ENCODE measurements at regions not wholly inside any gene's neighbourhood (a gene's known extent, or its start where the extent isn't known, plus 50 kb on each side); places are given as distances from the start of the nearest gene placed in this dataset.

DNA sequence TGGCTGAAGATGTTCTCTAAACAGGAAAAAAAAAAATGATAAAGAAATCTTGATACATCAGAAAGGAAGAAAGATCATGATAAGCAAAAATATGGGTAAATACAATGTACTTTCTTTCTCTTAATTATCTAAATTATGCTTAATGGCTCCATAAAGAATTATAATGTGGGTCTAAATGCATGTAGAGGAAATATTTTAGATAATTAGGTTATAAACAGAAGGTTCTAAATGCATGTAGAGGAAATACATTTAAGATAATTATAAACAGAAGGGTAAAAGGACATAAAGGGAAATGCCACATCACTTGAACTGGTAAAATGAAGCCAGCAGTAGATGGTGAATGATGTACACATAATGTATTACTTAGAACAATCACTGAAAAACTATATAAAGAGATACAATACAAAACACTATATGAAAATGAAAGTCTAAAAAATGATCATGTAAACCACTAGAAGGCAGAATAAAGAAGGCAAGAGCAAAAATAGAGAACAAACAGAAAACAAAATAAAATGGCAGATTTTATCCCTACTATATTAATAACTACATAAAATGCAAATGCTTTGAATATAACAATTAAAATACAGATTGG lies 308.4 kb upstream of the CDH2 start:
- TF ChIP-seq, protein P1, sequence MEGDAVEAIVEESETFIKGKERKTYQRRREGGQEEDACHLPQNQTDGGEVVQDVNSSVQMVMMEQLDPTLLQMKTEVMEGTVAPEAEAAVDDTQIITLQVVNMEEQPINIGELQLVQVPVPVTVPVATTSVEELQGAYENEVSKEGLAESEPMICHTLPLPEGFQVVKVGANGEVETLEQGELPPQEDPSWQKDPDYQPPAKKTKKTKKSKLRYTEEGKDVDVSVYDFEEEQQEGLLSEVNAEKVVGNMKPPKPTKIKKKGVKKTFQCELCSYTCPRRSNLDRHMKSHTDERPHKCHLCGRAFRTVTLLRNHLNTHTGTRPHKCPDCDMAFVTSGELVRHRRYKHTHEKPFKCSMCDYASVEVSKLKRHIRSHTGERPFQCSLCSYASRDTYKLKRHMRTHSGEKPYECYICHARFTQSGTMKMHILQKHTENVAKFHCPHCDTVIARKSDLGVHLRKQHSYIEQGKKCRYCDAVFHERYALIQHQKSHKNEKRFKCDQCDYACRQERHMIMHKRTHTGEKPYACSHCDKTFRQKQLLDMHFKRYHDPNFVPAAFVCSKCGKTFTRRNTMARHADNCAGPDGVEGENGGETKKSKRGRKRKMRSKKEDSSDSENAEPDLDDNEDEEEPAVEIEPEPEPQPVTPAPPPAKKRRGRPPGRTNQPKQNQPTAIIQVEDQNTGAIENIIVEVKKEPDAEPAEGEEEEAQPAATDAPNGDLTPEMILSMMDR (IDR thresholded peaks at IDR 0.05), result no peak
- DNase-seq (no peak), ATAC-seq (no peak)
- Histone ChIP-seq H3K9me3 (no peaks in the 10 kb centered on the region), H3K27me3 (ENCODE audit: low read depth) (no peaks in the 10 kb centered on the region), H3K4me3 (no peak overlapping the region), H3K36me3 (no peaks in the 10 kb centered on the region), H3K27ac (no peak overlapping the region), H3K4me1 (no peaks in the 10 kb centered on the region)
- intact Hi-C loops (cut with DNase I), result no loop called here

DNA sequence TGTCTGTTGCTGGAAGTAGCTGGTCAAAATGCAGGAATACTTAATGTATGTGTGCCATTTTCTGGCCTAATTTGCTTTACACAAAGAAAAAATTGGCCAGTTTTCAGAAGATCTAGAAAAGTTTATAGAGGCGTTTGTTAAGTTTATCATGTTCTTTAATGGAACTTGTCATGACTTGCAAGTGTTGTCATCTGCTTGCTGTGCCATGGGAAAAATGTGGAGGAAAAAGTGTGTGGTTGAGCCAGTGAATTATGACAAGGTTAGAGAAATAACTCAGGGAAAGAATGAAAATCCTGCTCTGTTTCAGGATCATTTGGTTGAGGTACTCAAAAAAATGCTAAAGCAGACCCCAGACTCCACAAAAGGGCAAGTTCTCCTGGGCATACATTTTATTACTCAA lies 301.6 kb upstream of the CDH2 start:
- intact Hi-C loops (cut with DNase I), result no loop called here
- no peak for DNase-seq
- H3K4me3 ChIP-seq, result no peak overlapping the region
- H3K4me1 ChIP-seq, result no peaks in the 10 kb centered on the region
- H3K27me3 ChIP-seq (ENCODE audit: low read depth), result no peaks in the 10 kb centered on the region
- no peaks in the 10 kb centered on the region for H3K9me3 ChIP-seq
- no peaks in the 10 kb centered on the region for H3K36me3 ChIP-seq
- no peak overlapping the region for H3K27ac ChIP-seq
- TF ChIP-seq, protein P1 (IDR thresholded peaks at IDR 0.05), result no peak
- no peak for ATAC-seq

DNA sequence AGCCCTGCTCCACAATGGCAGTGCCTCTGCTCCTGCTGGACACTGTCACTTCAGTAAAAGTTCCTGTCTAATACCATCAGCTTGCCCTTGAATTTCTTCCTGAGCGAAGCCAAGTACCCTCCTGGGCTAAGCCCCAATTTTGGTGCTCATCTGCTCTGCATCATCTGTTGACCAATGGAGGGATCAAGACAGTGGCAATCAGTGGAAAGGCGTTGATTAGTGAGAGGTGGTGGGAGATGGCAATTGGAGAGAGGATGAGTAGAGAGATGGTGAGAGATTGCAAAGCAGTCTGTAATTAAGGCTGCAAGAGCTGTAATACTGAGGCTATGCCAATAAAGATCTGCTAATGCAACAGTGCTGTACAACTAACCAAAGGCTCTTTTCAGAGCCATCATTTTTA lies 299.4 kb upstream of the CDH2 start:
- no peak for ATAC-seq
- TF ChIP-seq, protein P1 (IDR thresholded peaks at IDR 0.05), result no peak
- Histone ChIP-seq H3K36me3 (no peaks in the 10 kb centered on the region), H3K27ac (no peak overlapping the region), H3K9me3 (no peaks in the 10 kb centered on the region), H3K4me1 (no peaks in the 10 kb centered on the region), H3K4me3 (no peak overlapping the region), H3K27me3 (ENCODE audit: low read depth) (no peaks in the 10 kb centered on the region)
- intact Hi-C loops (cut with DNase I), result no loop called here
- DNase-seq, result no peak

DNA sequence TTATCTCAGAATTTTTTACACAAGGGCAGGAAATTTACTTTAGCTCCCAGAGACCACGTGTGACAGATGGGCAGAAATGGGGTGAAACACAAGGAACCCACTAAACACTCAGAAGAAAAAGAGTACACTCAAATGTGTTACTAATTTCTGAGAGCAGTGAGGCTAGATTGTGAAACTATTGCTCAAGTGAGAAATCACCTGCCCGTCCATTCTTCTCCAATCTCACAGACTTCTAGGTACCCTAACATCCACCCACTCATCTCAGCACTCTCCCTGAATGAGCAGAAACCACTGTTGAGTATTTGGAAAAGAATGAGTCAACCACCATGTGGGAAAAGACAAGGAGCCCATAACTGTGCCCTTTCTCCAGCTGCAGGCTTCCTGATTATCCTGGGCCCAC lies 293.0 kb upstream of the CDH2 start:
- intact Hi-C loops (cut with DNase I), result no loop called here
- ATAC-seq, result peak; percentile 77 to 91
- DNase-seq, result no peak

DNA sequence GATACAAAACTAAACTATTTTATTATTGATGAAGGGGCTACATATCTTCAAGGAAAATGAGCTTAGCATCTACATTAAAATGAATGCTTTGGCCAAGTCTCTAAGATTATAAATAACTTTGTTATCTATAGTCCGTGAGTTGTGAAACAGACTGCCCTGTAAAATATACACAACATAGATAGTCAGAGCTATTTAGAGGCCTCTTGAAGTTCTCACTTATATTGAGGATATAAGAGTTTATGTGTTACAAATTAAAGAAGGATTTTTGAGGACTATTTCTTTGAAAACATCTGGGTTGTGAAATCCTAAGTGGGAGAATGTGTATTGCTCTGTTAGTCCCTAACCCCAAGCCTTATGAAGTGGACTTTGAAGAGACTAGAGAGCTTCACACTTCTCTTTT lies 292.0 kb upstream of the CDH2 start:
- no peak for DNase-seq
- TF ChIP-seq, protein P1 (IDR thresholded peaks at IDR 0.05), result no peak
- intact Hi-C loops (cut with DNase I), result no loop called here

More for the DNA sequence above, 293.0 kb upstream of the CDH2 start:
- H3K27me3 ChIP-seq (ENCODE audit: low read depth), result no peaks in the 10 kb centered on the region
- H3K4me3 ChIP-seq, result no peak overlapping the region
- H3K27ac ChIP-seq, result no peak overlapping the region
- TF ChIP-seq, protein P1 (IDR thresholded peaks at IDR 0.05), result no peak
- H3K9me3 ChIP-seq, result no peaks in the 10 kb centered on the region
- H3K36me3 ChIP-seq, result no peaks in the 10 kb centered on the region
- H3K4me1 ChIP-seq, result no peaks in the 10 kb centered on the region

More for the DNA sequence above, 292.0 kb upstream of the CDH2 start:
- Histone ChIP-seq H3K27me3 (ENCODE audit: low read depth) (no peaks in the 10 kb centered on the region), H3K4me3 (no peak overlapping the region), H3K36me3 (no peaks in the 10 kb centered on the region), H3K9me3 (no peaks in the 10 kb centered on the region), H3K27ac (no peak overlapping the region), H3K4me1 (no peaks in the 10 kb centered on the region)
- no peak for ATAC-seq

Measured in lower lobe of right lung (tissue), 2 donors.